Activated CD8-positive, alpha-beta T cell treated with anti-CD3 and anti-CD28 coated beads for 36 hours (primary cell): ENCODE measurements at regions not wholly inside any gene's neighbourhood (a gene's known extent, or its start where the extent isn't known, plus 50 kb on each side); places are given as distances from the start of the nearest gene placed in this dataset.
"Not testable (repeated sequence)": the region's sequence is repeated elsewhere in the genome, so short reads cannot be mapped to it uniquely, and the experiment has no call there.

Experiments
- ATAC-seq: fragments of 200-7000 bp; cut with Tn5 transposase; one replicate; pipeline ENCODE4 v1.10.0; 2021; ENCODE audit warnings: mild to moderate bottlenecking, moderate library complexity
- CTCF ChIA-PET: fragments of 350-600 bp; sonication (Branson Sonifier 250); formaldehyde crosslinking; loops from one replicate; lab custom pipeline; 2021; ENCODE audit warnings: antibody characterized with exemption; lab: Charles Lee
- POLR2A ChIA-PET: fragments of 350-600 bp; sonication (Branson Sonifier 250); formaldehyde crosslinking; loops from one replicate; lab custom pipeline; 2021; ENCODE audit warnings: antibody characterized with exemption; lab: Charles Lee
- DNase-seq: peaks from one replicate; pipeline ENCODE4 v3.0.0-alpha.2; 2020
- H3K27ac Mint-ChIP-seq: one replicate; pipeline ENCODE4 v1.8.0; 2021; ENCODE audit warnings: mild to moderate bottlenecking, mixed read lengths
- H3K27me3 Mint-ChIP-seq: one replicate; pipeline ENCODE4 v1.8.0; 2021; ENCODE audit warnings: mixed read lengths
- H3K36me3 Mint-ChIP-seq: one replicate; pipeline ENCODE4 v1.8.0; 2021; ENCODE audit warnings: low read depth, mixed read lengths
- H3K4me1 Mint-ChIP-seq: one replicate; pipeline ENCODE4 v1.8.0; 2021; ENCODE audit warnings: low read depth, mixed read lengths
- H3K4me3 Mint-ChIP-seq: one replicate; pipeline ENCODE4 v1.8.0; 2021; ENCODE audit warnings: mild to moderate bottlenecking, moderate library complexity, mixed read lengths
- H3K9me3 Mint-ChIP-seq: one replicate; pipeline ENCODE4 v1.8.0; 2021; ENCODE audit warnings: mixed read lengths
- CTCF ChIP-seq: fragments of 200-600 bp; IDR thresholded peaks from one replicate; pipeline ENCODE4 v1.8.0; 2022; ENCODE audit warnings: antibody characterized with exemption, mild to moderate bottlenecking
- intact Hi-C: fragments of 100-400 bp; cut with micrococcal nuclease; formaldehyde crosslinking; loops from one replicate; pipeline ENCODE4 v1.10.0; 2022

DNA sequence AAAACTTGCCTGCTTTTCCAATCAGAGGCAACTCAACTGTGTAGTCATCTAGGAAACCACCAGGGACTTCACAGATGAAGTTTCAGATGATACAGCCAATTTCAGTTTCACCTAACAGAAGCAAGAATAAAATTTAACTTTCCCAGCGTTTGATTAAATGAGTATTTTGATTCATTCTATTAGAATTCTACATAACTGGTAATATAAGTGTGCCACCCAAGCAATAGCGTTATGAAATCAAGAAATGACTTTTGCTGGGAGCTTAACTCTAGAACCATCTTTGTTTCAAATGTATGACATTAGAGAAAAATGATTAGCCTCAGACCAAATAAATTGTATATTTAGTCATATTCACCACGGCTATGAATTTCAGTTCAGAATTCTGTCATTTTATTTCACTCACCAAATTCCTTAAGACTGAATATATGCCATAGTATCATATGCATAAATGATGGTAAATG is 239.3 kb downstream of the NRIP1 start:
- TF ChIP-seq CTCF = no peak
- intact Hi-C loops = no loop called here
- peak; percentile 18 for DNase-seq
- POLR2A ChIA-PET = no interaction called here
- peak; percentile 74 for ATAC-seq
- Mint-ChIP-seq H3K27me3 (no peaks in the 10 kb centered on the region), H3K4me1 (peaks cover 14% of the 10 kb centered on the region), H3K9me3 (no peaks in the 10 kb centered on the region), H3K36me3 (no peaks in the 10 kb centered on the region), H3K27ac (no peak overlapping the region), H3K4me3 (no peak overlapping the region)
- CTCF ChIA-PET = no interaction called here

- Mint-ChIP-seq H3K9me3 (no peaks in the 10 kb centered on the region), H3K27ac (no peak overlapping the region), H3K4me1 (peaks cover 14% of the 10 kb centered on the region), H3K36me3 (no peaks in the 10 kb centered on the region), H3K27me3 (no peaks in the 10 kb centered on the region), H3K4me3 (no peak overlapping the region)
- TF ChIP-seq CTCF = no peak
- no peak for DNase-seq
- intact Hi-C loops = no loop called here
- no peak for ATAC-seq
- CTCF ChIA-PET = interaction anchor here (0.9 kb wide), 1 partner anchor 595 kb away, joined by 3 read pairs; no protein-coding TSS in a partner anchor
- POLR2A ChIA-PET = no interaction called here
These were observed 240.7 kb downstream of the NRIP1 start for GRCh38 chr21:14824126-14824525.

GRCh38 chr21:14817311-14817710 is 247.5 kb downstream of the NRIP1 start:
- TF ChIP-seq CTCF = no peak
- H3K9me3 Mint-ChIP-seq = peaks cover 4% of the 10 kb centered on the region
- DNase-seq (no peak), ATAC-seq (no peak)
- CTCF ChIA-PET = interaction anchor here (1.5 kb wide), 1 partner anchor 9 kb away, joined by 3 read pairs; no protein-coding TSS in a partner anchor
- no peak overlapping the region for H3K4me3 Mint-ChIP-seq
- no peak overlapping the region for H3K27ac Mint-ChIP-seq
- no peaks in the 10 kb centered on the region for H3K36me3 Mint-ChIP-seq
- intact Hi-C loops = no loop called here
- H3K27me3 Mint-ChIP-seq = no peaks in the 10 kb centered on the region
- peaks cover 2% of the 10 kb centered on the region for H3K4me1 Mint-ChIP-seq
- POLR2A ChIA-PET = no interaction called here

DNA sequence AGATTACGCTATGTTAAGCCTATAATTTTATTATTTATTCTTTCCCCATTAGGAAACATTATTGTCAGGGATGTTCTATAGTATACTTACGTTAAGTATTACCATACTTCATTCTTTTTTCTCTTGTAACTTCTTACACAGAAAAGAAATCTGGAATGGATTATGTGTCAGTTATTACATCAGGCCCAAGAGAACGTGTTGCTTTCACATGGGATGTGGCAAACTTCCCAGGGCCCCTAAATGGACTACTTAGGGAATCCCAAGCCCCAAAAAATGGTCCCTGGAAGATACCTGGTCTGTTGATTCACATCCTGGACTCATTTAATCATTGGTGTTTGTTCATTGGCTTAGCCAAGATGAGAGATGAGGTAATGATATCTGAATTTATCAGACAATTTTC is 249.8 kb downstream of the NRIP1 start:
- Mint-ChIP-seq H3K9me3 (peaks cover 11% of the 10 kb centered on the region), H3K4me1 (peaks cover 2% of the 10 kb centered on the region), H3K36me3 (no peaks in the 10 kb centered on the region), H3K27me3 (peaks cover 2% of the 10 kb centered on the region), H3K27ac (no peak overlapping the region), H3K4me3 (no peak overlapping the region)
- intact Hi-C loops = no loop called here
- ChIA-PET POLR2A (no interaction called here), CTCF (no interaction called here)
- TF ChIP-seq CTCF = no peak
- ATAC-seq (no peak), DNase-seq (no peak)

GRCh38 chr21:14814282-14814681 is 250.5 kb downstream of the NRIP1 start:
- peaks cover 11% of the 10 kb centered on the region for H3K9me3 Mint-ChIP-seq
- DNase-seq = no peak
- no peak overlapping the region for H3K4me3 Mint-ChIP-seq
- no peaks in the 10 kb centered on the region for H3K36me3 Mint-ChIP-seq
- H3K4me1 Mint-ChIP-seq = peaks cover 2% of the 10 kb centered on the region
- peaks cover 2% of the 10 kb centered on the region for H3K27me3 Mint-ChIP-seq
- ChIA-PET CTCF (no interaction called here), POLR2A (no interaction called here)
- intact Hi-C loops = no loop called here
- no peak overlapping the region for H3K27ac Mint-ChIP-seq
- no peak for ATAC-seq
- TF ChIP-seq CTCF = no peak

- H3K4me1 Mint-ChIP-seq, CTCF ChIA-PET, POLR2A ChIA-PET, H3K9me3 Mint-ChIP-seq, intact Hi-C loops, DNase-seq, ATAC-seq, H3K27me3 Mint-ChIP-seq, H3K4me3 Mint-ChIP-seq, H3K36me3 Mint-ChIP-seq, H3K27ac Mint-ChIP-seq: not testable (repeated sequence)
These were observed 258.1 kb upstream of the SAMSN1 start for GRCh38 chr21:14804170-14804569.
